ENCODE measurements at regions not wholly inside any gene's neighbourhood (a gene's known extent, or its start where the extent isn't known, plus 50 kb on each side); places are given as distances from the start of the nearest gene placed in this dataset.

- no peak for TF ChIP-seq CTCF (IDR thresholded peaks at IDR 0.05; ENCODE audit: borderline replicate concordance, extremely low read depth, low read length, poor library complexity, severe bottlenecking)
- TF ChIP-seq EZH2 (IDR thresholded peaks at IDR 0.05; ENCODE audit: borderline replicate concordance, low read depth, low read length, severe bottlenecking): no peak
Observed at GRCh38 chr6:19492636-19493405, 344.3 kb upstream of the ID4 start.
